ENCODE measurements at regions not wholly inside any gene's neighbourhood (a gene's known extent, or its start where the extent isn't known, plus 50 kb on each side); places are given as distances from the start of the nearest gene placed in this dataset.

DNA sequence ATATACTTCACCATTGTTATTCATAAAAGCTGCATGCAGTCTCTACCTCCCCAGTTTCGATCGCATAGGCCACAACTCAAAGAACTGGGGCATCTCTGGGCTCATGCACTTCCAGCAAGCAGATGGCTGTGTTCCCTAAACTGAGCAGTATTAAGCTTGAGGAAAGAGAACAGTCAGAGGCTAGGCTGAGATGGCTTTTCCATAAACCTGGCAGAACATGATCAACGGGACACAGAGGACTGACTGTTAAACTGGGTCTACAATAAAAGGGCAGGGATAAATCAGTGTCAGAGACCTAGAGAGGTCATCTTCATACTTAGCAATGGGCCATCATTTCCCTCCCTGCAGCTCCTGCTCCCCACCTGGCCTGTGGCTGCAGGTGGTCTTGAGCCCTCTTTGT lies 171.0 kb upstream of the NECTIN1 start:
- Histone ChIP-seq H3K9me3 (no peaks in the 10 kb centered on the region), H3K27ac (no peak overlapping the region), H3K36me3 (no peaks in the 10 kb centered on the region), H3K27me3 (peaks cover 0 to 5% (median 0%) of the 10 kb centered on the region in 3 donors), H3K4me3 (no peak overlapping the region), H3K4me1 (no peaks in the 10 kb centered on the region)
- 66 to 93% methylated on average over 3 of the region's 3 CpGs for WGBS, 2 donors
- DNase-seq, result no peak
- intact Hi-C loops (cut with DNase I), result no loop called here
- TF ChIP-seq EP300 (IDR thresholded peaks at IDR 0.05), result no peak

DNA sequence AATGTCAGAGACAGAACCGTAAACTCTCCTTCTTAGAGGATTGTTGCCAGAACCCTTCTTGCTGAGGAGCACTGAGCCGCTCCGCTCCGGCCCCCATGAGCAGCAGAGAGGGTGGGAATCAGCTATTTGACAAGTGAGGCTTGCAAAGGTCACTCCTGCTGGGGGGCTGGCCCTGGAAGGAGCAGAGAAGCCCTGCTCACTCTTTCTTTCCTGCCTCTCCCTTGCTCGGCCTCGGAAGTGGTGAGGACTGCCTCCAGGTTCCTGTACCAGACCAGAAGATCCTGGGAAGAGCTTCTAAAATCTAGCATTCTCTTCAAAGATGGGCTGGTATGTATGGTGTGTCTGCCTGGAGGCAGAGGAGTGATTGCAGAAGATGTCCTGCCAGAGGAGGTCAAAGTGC lies 168.6 kb upstream of the NECTIN1 start:
- TF ChIP-seq, protein P1, sequence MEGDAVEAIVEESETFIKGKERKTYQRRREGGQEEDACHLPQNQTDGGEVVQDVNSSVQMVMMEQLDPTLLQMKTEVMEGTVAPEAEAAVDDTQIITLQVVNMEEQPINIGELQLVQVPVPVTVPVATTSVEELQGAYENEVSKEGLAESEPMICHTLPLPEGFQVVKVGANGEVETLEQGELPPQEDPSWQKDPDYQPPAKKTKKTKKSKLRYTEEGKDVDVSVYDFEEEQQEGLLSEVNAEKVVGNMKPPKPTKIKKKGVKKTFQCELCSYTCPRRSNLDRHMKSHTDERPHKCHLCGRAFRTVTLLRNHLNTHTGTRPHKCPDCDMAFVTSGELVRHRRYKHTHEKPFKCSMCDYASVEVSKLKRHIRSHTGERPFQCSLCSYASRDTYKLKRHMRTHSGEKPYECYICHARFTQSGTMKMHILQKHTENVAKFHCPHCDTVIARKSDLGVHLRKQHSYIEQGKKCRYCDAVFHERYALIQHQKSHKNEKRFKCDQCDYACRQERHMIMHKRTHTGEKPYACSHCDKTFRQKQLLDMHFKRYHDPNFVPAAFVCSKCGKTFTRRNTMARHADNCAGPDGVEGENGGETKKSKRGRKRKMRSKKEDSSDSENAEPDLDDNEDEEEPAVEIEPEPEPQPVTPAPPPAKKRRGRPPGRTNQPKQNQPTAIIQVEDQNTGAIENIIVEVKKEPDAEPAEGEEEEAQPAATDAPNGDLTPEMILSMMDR (IDR thresholded peaks at IDR 0.05), result no peak
- TF ChIP-seq POLR2AphosphoS5 (IDR thresholded peaks at IDR 0.05) (no peak), POLR2A (IDR thresholded peaks at IDR 0.05) (no peak), EP300 (IDR thresholded peaks at IDR 0.05) (no peak)
- Histone ChIP-seq H3K27ac (no peak overlapping the region), H3K4me3 (no peak overlapping the region), H3K9me3 (no peaks in the 10 kb centered on the region), H3K36me3 (no peaks in the 10 kb centered on the region), H3K27me3 (peaks cover 0 to 11% (median 4%) of the 10 kb centered on the region in 3 donors), H3K4me1 (no peaks in the 10 kb centered on the region)
- intact Hi-C loops (cut with DNase I), result no loop called here
- 90 to 94% methylated on average over 6 of the region's 6 CpGs for WGBS, 2 donors
- DNase-seq, result no peak

DNA sequence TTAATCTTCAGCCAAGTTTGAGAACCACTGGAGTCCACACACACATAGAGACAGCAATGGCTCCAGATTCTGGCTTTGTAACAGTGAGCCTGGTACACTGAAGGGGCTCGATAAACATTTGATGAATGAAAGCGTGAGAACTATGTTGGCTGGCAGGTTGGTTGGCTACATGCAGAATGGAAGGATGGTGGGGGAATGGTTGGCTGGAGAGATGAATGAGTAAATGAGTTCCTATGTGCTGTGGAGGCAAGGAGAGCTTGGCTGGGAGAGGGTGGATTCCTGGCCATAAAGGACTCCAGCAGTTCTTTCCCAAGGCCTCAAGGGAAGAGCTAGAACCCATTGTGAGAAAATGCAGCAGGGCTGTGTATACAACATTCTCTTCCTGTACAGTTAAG lies 168.0 kb upstream of the NECTIN1 start:
- TF ChIP-seq, protein P1 (IDR thresholded peaks at IDR 0.05), result no peak
- TF ChIP-seq POLR2AphosphoS5 (IDR thresholded peaks at IDR 0.05) (no peak), POLR2A (IDR thresholded peaks at IDR 0.05) (no peak), EP300 (IDR thresholded peaks at IDR 0.05) (no peak)
- Histone ChIP-seq H3K27me3 (peaks cover 0 to 11% (median 4%) of the 10 kb centered on the region in 3 donors), H3K36me3 (no peaks in the 10 kb centered on the region), H3K4me3 (no peak overlapping the region), H3K27ac (no peak overlapping the region), H3K9me3 (no peaks in the 10 kb centered on the region), H3K4me1 (no peaks in the 10 kb centered on the region)
- WGBS, 2 donors, result 48 to 97% methylated on average over 2 of the region's 2 CpGs
- intact Hi-C loops (cut with DNase I), result no loop called here
- no peak for DNase-seq

DNA sequence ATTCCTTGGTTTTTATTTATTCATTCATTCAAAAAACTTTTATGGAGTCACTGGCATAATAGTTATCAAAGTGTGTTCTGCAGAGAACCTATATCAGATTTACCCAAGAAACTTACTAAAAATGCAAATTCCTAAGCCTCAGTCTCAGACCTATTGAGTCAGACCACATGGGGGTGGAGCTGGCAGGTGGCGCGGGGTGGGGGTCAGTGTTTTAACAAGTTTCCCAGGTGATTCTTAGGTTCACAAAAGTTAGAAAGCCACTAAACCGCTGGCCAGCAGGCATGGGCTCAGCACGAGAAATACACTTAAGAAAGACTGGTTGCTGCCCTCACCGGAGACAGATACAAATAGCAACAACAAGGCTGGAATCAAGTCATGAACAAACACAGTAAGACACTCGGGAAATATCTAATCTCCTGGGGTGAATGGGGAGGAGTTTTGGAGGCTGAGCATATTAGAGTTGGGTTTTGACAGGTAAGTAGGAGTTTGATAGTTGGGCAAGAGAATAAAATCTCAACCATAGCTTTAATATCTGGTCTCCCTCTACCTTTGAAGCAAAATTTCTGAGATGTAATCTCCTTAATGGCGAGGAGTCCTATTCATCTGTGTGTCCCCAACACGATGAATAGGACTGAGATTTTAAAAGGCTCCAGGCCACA lies 167.5 kb upstream of the NECTIN1 start:
- TF ChIP-seq POLR2A (IDR thresholded peaks at IDR 0.05) (no peak), POLR2AphosphoS5 (IDR thresholded peaks at IDR 0.05) (no peak), EP300 (IDR thresholded peaks at IDR 0.05) (no peak)
- TF ChIP-seq, protein P1 (IDR thresholded peaks at IDR 0.05), result no peak
- no peaks in the 10 kb centered on the region for H3K36me3 ChIP-seq
- DNase-seq, result no peak
- intact Hi-C loops (cut with DNase I), result no loop called here
- no peaks in the 10 kb centered on the region for H3K4me1 ChIP-seq
- H3K4me3 ChIP-seq, result no peak overlapping the region
- peaks cover 0 to 11% (median 4%) of the 10 kb centered on the region in 3 donors for H3K27me3 ChIP-seq
- H3K27ac ChIP-seq, result no peak overlapping the region
- H3K9me3 ChIP-seq, result no peaks in the 10 kb centered on the region
- 88 to 90% methylated on average over 8 of the region's 8 CpGs for WGBS, 2 donors

DNA sequence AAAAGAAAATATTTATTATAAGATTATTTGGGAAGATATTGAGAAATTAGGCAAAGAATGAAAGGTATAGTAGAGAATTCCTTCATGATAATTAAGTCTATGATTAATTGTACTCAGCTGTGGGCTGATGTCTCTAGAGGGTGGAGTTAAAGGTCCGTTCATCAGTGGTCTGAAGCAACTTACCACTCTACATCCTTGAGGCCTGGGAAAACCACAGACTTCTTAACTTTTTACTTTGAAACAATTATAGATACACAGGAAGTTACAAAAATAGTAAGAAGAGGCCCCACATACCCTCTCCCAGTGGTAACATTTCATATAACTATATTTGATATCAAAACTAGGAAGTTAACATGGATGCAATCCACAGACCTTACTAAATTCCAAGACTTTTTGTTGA lies 167.0 kb upstream of the NECTIN1 start:
- Histone ChIP-seq H3K9me3 (no peaks in the 10 kb centered on the region), H3K27ac (no peak overlapping the region), H3K36me3 (no peaks in the 10 kb centered on the region), H3K27me3 (peaks cover 0 to 15% (median 4%) of the 10 kb centered on the region in 3 donors), H3K4me3 (no peak overlapping the region), H3K4me1 (no peaks in the 10 kb centered on the region)
- 32 to 74% methylated on average over 1 of the region's 1 CpG for WGBS, 2 donors
- intact Hi-C loops (cut with DNase I), result no loop called here
- TF ChIP-seq POLR2A (IDR thresholded peaks at IDR 0.05) (no peak), POLR2AphosphoS5 (IDR thresholded peaks at IDR 0.05) (no peak), EP300 (IDR thresholded peaks at IDR 0.05) (no peak)
- TF ChIP-seq, protein P1 (IDR thresholded peaks at IDR 0.05), result no peak
- DNase-seq, result no peak
